ENCODE measurements at regions not wholly inside any gene's neighbourhood (a gene's known extent, or its start where the extent isn't known, plus 50 kb on each side); places are given as distances from the start of the nearest gene placed in this dataset.

DNA sequence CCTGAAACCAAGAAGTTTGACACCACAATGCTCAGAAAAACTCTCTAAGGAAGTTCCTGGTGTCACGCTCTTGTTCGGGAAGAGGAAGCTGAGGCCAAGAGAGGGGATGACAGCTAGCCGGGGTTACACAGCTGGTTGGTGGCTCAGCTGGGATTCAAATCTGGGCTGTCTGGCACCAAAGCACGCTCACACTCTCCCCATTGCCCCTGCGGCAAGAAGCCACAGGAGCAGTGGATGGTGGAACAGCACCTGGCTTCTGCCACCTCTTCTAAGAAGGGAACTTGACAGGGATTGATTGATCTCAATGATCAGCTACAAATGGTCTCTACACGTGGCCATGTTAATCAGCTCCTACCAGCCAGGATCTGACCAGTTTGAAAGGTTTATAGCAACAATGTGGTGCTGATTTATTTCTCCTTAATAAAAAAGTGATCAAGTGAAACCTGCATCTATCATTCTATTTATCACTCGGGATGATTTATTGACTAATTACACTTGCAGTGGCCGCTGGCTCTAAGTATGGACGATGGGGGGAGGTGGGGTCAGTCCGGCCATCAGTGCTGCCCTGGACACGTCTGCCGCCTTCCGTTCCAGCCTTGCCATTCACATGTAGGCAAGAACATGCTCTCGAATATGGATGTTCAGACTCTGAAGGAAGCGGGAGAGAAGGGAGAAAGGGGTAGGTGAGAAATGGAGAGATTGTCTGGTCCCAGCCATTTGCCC is 71.9 kb upstream of the TOP1 start:
- peak; percentile 31 for DNase-seq (ENCODE audit: low spot score)
- H3K4me1 ChIP-seq (ENCODE audit: control insufficient read depth in 4 of 4, insufficient read depth in 4 of 4, low read length in 3 of 4) = no peaks in the 10 kb centered on the region

DNA sequence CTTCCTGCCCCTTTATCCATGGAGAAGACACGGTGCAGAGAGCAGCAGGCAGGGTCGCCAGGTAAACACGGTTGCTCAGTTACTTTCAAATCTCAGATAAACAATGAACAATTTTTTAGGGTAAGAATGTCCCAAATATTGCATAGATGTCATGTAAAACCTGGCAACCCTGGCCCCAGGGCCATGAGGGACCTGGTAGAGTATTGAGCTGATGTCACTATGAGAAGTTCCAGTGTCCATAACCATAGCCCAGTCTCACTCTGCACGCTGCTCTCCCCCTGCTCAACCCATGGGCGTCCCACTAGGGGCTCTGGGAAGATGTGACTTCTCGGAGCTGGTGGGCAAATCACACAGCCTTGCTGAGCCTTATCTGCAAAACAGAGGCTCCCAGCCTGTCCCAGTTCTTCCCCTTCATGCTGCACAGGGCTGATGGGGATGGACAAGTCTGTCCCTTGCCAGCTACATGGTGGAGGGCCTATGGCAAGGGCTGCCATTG is 71.3 kb upstream of the TOP1 start:
- TF ChIP-seq, protein P1, sequence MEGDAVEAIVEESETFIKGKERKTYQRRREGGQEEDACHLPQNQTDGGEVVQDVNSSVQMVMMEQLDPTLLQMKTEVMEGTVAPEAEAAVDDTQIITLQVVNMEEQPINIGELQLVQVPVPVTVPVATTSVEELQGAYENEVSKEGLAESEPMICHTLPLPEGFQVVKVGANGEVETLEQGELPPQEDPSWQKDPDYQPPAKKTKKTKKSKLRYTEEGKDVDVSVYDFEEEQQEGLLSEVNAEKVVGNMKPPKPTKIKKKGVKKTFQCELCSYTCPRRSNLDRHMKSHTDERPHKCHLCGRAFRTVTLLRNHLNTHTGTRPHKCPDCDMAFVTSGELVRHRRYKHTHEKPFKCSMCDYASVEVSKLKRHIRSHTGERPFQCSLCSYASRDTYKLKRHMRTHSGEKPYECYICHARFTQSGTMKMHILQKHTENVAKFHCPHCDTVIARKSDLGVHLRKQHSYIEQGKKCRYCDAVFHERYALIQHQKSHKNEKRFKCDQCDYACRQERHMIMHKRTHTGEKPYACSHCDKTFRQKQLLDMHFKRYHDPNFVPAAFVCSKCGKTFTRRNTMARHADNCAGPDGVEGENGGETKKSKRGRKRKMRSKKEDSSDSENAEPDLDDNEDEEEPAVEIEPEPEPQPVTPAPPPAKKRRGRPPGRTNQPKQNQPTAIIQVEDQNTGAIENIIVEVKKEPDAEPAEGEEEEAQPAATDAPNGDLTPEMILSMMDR (IDR thresholded peaks at IDR 0.05; ENCODE audit: low read depth, low read length, missing input control) = no peak
- TF ChIP-seq SP1 (IDR thresholded peaks at IDR 0.05) = no peak
- no peak for TF ChIP-seq RXRA (IDR thresholded peaks at IDR 0.05)
- TF ChIP-seq, protein P2, sequence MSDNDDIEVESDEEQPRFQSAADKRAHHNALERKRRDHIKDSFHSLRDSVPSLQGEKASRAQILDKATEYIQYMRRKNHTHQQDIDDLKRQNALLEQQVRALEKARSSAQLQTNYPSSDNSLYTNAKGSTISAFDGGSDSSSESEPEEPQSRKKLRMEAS (IDR thresholded peaks at IDR 0.05) = no peak
- TF ChIP-seq, protein P3, sequence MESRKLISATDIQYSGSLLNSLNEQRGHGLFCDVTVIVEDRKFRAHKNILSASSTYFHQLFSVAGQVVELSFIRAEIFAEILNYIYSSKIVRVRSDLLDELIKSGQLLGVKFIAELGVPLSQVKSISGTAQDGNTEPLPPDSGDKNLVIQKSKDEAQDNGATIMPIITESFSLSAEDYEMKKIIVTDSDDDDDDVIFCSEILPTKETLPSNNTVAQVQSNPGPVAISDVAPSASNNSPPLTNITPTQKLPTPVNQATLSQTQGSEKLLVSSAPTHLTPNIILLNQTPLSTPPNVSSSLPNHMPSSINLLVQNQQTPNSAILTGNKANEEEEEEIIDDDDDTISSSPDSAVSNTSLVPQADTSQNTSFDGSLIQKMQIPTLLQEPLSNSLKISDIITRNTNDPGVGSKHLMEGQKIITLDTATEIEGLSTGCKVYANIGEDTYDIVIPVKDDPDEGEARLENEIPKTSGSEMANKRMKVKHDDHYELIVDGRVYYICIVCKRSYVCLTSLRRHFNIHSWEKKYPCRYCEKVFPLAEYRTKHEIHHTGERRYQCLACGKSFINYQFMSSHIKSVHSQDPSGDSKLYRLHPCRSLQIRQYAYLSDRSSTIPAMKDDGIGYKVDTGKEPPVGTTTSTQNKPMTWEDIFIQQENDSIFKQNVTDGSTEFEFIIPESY (IDR thresholded peaks at IDR 0.05) = no peak
- TF ChIP-seq NR2F2 (IDR thresholded peaks at IDR 0.05) = no peak
- TF ChIP-seq, protein P4, sequence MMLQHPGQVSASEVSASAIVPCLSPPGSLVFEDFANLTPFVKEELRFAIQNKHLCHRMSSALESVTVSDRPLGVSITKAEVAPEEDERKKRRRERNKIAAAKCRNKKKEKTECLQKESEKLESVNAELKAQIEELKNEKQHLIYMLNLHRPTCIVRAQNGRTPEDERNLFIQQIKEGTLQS (IDR thresholded peaks at IDR 0.05) = no peak
- no peak for TF ChIP-seq FOXA2 (IDR thresholded peaks at IDR 0.05)
- no peak for TF ChIP-seq HNF4A (conservative IDR thresholded peaks at IDR 0.05)
- TF ChIP-seq, protein P5, sequence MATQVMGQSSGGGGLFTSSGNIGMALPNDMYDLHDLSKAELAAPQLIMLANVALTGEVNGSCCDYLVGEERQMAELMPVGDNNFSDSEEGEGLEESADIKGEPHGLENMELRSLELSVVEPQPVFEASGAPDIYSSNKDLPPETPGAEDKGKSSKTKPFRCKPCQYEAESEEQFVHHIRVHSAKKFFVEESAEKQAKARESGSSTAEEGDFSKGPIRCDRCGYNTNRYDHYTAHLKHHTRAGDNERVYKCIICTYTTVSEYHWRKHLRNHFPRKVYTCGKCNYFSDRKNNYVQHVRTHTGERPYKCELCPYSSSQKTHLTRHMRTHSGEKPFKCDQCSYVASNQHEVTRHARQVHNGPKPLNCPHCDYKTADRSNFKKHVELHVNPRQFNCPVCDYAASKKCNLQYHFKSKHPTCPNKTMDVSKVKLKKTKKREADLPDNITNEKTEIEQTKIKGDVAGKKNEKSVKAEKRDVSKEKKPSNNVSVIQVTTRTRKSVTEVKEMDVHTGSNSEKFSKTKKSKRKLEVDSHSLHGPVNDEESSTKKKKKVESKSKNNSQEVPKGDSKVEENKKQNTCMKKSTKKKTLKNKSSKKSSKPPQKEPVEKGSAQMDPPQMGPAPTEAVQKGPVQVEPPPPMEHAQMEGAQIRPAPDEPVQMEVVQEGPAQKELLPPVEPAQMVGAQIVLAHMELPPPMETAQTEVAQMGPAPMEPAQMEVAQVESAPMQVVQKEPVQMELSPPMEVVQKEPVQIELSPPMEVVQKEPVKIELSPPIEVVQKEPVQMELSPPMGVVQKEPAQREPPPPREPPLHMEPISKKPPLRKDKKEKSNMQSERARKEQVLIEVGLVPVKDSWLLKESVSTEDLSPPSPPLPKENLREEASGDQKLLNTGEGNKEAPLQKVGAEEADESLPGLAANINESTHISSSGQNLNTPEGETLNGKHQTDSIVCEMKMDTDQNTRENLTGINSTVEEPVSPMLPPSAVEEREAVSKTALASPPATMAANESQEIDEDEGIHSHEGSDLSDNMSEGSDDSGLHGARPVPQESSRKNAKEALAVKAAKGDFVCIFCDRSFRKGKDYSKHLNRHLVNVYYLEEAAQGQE (IDR thresholded peaks at IDR 0.05) = no peak
- no peak for TF ChIP-seq RAD21 (IDR thresholded peaks at IDR 0.05)
- Histone ChIP-seq H3K27ac (ENCODE audit: low read depth in 1 of 2, low read length in 2 of 2) (no peak overlapping the region), H3K27me3 (ENCODE audit: control insufficient read depth in 4 of 4, insufficient read depth in 4 of 4, low read length in 3 of 4) (no peaks in the 10 kb centered on the region), H3K9ac (ENCODE audit: low read depth in 1 of 2, low read length in 2 of 2) (no peak overlapping the region), H3K4me1 (ENCODE audit: control insufficient read depth in 4 of 4, insufficient read depth in 4 of 4, low read length in 3 of 4) (no peaks in the 10 kb centered on the region), H3K36me3 (ENCODE audit: control insufficient read depth in 4 of 4, insufficient read depth in 3 of 4, low read depth in 1 of 4, low read length in 3 of 4) (no peaks in the 10 kb centered on the region), H3K9me3 (ENCODE audit: control insufficient read depth in 4 of 4, low read length in 3 of 4) (peaks cover 0 to 3% (median 0%) of the 10 kb centered on the region in 4 donors), H3K4me3 (ENCODE audit: low read depth in 1 of 3, low read length in 3 of 3) (no peak overlapping the region)
- peak; percentile 23 for DNase-seq (ENCODE audit: low spot score)
- WGBS = 86% methylated on average over 6 of the region's 6 CpGs

More for the DNA sequence above, 71.9 kb upstream of the TOP1 start:
- Histone ChIP-seq H3K27me3 (ENCODE audit: control insufficient read depth in 4 of 4, insufficient read depth in 4 of 4, low read length in 3 of 4) (no peaks in the 10 kb centered on the region), H3K36me3 (ENCODE audit: control insufficient read depth in 4 of 4, insufficient read depth in 3 of 4, low read depth in 1 of 4, low read length in 3 of 4) (no peaks in the 10 kb centered on the region), H3K9ac (ENCODE audit: low read depth in 1 of 2, low read length in 2 of 2) (no peak overlapping the region), H3K27ac (ENCODE audit: low read depth in 1 of 2, low read length in 2 of 2) (no peak overlapping the region), H3K9me3 (ENCODE audit: control insufficient read depth in 4 of 4, low read length in 3 of 4) (peaks cover 0 to 3% (median 0%) of the 10 kb centered on the region in 4 donors), H3K4me3 (ENCODE audit: low read depth in 1 of 3, low read length in 3 of 3) (no peak overlapping the region)
- TF ChIP-seq, protein P3 (IDR thresholded peaks at IDR 0.05) = no peak
- no peak for TF ChIP-seq YY1 (IDR thresholded peaks at IDR 0.05)
- TF ChIP-seq NR2F2 (IDR thresholded peaks at IDR 0.05) = no peak
- TF ChIP-seq, protein P1 (IDR thresholded peaks at IDR 0.05; ENCODE audit: low read depth, low read length, missing input control) = no peak
- TF ChIP-seq, protein P2 (IDR thresholded peaks at IDR 0.05) = no peak
- no peak for TF ChIP-seq SP1 (IDR thresholded peaks at IDR 0.05)
- no peak for TF ChIP-seq JUND (IDR thresholded peaks at IDR 0.05)
- WGBS = 75% methylated on average over 15 of the region's 15 CpGs
